SK-N-SH (cell line): ENCODE measurements at regions not wholly inside any gene's neighbourhood (a gene's known extent, or its start where the extent isn't known, plus 50 kb on each side); places are given as distances from the start of the nearest gene placed in this dataset.
A peak's percentile ranks its signal among the peaks of the same experiment; 100 is the strongest.

ENCODE experiments used
- CTCF ChIA-PET: fragments of 300-600, 350-600 bp; formaldehyde crosslinking; extraction: SDS; loops from one replicate; lab custom pipeline; 2021; lab: Yijun Ruan, JAX
- POLR2A ChIA-PET: fragments of 350-600 bp; sonication (Branson Sonifier 250); formaldehyde crosslinking; extraction: SDS; loops from one replicate; lab custom pipeline; 2020; ENCODE audit warnings: antibody characterized with exemption, inconsistent platforms; lab: Yijun Ruan, JAX
- DNase-seq: peaks from one replicate; pipeline ENCODE4 v3.0.0; 2012
- H2AFZ ChIP-seq: fragments of 200-600 bp; sonication (generic); 2 replicates; pipeline ENCODE4 v1.8.1; 2016; ENCODE audit warnings: antibody characterized with exemption, mild to moderate bottlenecking, low read depth
- H3F3A ChIP-seq: fragments of 200-600 bp; sonication (generic); replicated peaks from 2 replicates; pipeline ENCODE3; 2016; ENCODE audit warnings: antibody characterized with exemption, mild to moderate bottlenecking; ENCODE audit not compliant: insufficient read depth
- H3K27ac ChIP-seq, 2 experiments: fragments of 200-500 bp in 1 of 2; fragments of 200-600 bp in 1 of 2; sonication (Bioruptor generic) in 1 of 2; sonication (generic), shearing (Covaris generic) in 1 of 2; 2 replicates each; pipeline versions ENCODE4 v1.5.1 to v1.6.1; 2014 to 2016; ENCODE audit warnings: low read depth in 2 of 2, inconsistent platforms in 1 of 2, low read length in 1 of 2, mild to moderate bottlenecking in 1 of 2, mixed read lengths in 1 of 2
- H3K27me3 ChIP-seq: fragments of 200-600 bp; sonication (generic), shearing (Covaris generic); 2 replicates; pipeline ENCODE4 v1.6.1; 2016; ENCODE audit warnings: mixed run types; ENCODE audit not compliant: insufficient read depth
- H3K36me3 ChIP-seq, 2 experiments: fragments of 200-500 bp in 1 of 2; fragments of 200-600 bp in 1 of 2; sonication (Bioruptor generic) in 1 of 2; sonication (generic) in 1 of 2; replicated peaks in 1 of 2; 2 replicates each; pipeline versions ENCODE3 to v1.5.1; 2014 to 2016; ENCODE audit warnings: low read length in 1 of 2, mild to moderate bottlenecking in 1 of 2; ENCODE audit not compliant: insufficient read depth in 2 of 2, control insufficient read depth in 1 of 2
- H3K4me1 ChIP-seq, 2 experiments: fragments of 200-500 bp in 1 of 2; fragments of 200-600 bp in 1 of 2; sonication (Bioruptor generic) in 1 of 2; sonication (generic), shearing (Covaris generic) in 1 of 2; 2 replicates each; pipeline versions ENCODE4 v1.5.1 to v1.6.1; 2014 to 2016; ENCODE audit warnings: low read depth in 1 of 2, low read length in 1 of 2, mixed run types in 1 of 2; ENCODE audit not compliant: insufficient read depth in 2 of 2, control insufficient read depth in 1 of 2
- H3K4me2 ChIP-seq: fragments of 200-600 bp; sonication (generic), shearing (Covaris generic); 2 replicates; pipeline ENCODE4 v1.6.1; 2017; ENCODE audit warnings: mixed run types
- H3K4me3 ChIP-seq, 2 experiments: fragments of 200-500 bp in 1 of 2; fragments of 200-600 bp in 1 of 2; sonication (Bioruptor generic) in 1 of 2; sonication (generic), shearing (Covaris generic) in 1 of 2; 2 replicates each; pipeline versions ENCODE4 v1.5.1 to v1.8.1; 2014 to 2016; ENCODE audit warnings: low read depth in 2 of 2, inconsistent platforms in 1 of 2, low read length in 1 of 2, mild to moderate bottlenecking in 1 of 2, mixed read lengths in 1 of 2, moderate library complexity in 1 of 2
- H3K79me2 ChIP-seq: fragments of 200-600 bp; sonication (generic); 2 replicates; pipeline ENCODE4 v1.8.1; 2017; ENCODE audit warnings: mild to moderate bottlenecking; ENCODE audit not compliant: insufficient read depth
- H3K9ac ChIP-seq: fragments of 200-600 bp; sonication (generic); 2 replicates; pipeline ENCODE4 v1.6.1; 2017; ENCODE audit warnings: mixed run types
- H3K9me2 ChIP-seq: fragments of 200-600 bp; sonication (generic); 2 replicates; pipeline ENCODE4 v1.6.1; 2017; ENCODE audit warnings: mixed run types
- H3K9me3 ChIP-seq: fragments of 200-600 bp; sonication (generic); 2 replicates; pipeline ENCODE4 v1.6.1; 2017; ENCODE audit warnings: mixed run types, mild to moderate bottlenecking, moderate library complexity
- H4K20me1 ChIP-seq: fragments of 200-600 bp; sonication (generic); 2 replicates; pipeline ENCODE4 v1.6.1; 2017; ENCODE audit warnings: mild to moderate bottlenecking, mixed run types; ENCODE audit not compliant: insufficient read depth
- CHD2 ChIP-seq: fragments of 150-350 bp; IDR thresholded peaks from 2 replicates; pipeline ENCODE4 v1.6.1; 2018; ENCODE audit warnings: low read length; ENCODE audit not compliant: partially characterized antibody
- EP300 ChIP-seq, 2 experiments: IDR thresholded peaks; 2 replicates each; pipeline versions ENCODE4 v1.4.0 to v1.6.1; 2012; ENCODE audit warnings: borderline replicate concordance in 1 of 2, low read depth in 1 of 2, low read length in 1 of 2
- MXI1 ChIP-seq: IDR thresholded peaks from 2 replicates; pipeline ENCODE4 v1.6.1; 2012; ENCODE audit warnings: mild to moderate bottlenecking, low read depth, low read length, improper control_type of control experiment
- PBX3 ChIP-seq: IDR thresholded peaks from 2 replicates; pipeline ENCODE4; 2012
- POLR2AphosphoS5 ChIP-seq: IDR thresholded peaks from 2 replicates; pipeline ENCODE4 v1.6.1; 2012; ENCODE audit warnings: low read depth, low read length
- TAF1 ChIP-seq: IDR thresholded peaks from 2 replicates; pipeline ENCODE4 v1.6.1; 2012; ENCODE audit warnings: low read depth, mild to moderate bottlenecking, low read length, moderate library complexity, borderline replicate concordance
- TCF12 ChIP-seq: IDR thresholded peaks from 2 replicates; pipeline ENCODE4 v1.4.0; 2012
- USF1 ChIP-seq: IDR thresholded peaks from 2 replicates; pipeline ENCODE4 v1.4.0; 2012; ENCODE audit warnings: low read depth, borderline replicate concordance
- YY1 ChIP-seq: IDR thresholded peaks from 2 replicates; pipeline ENCODE4 v1.4.0; 2012; ENCODE audit warnings: low read depth, mild to moderate bottlenecking
- WGBS: methylation state at CpG from one replicate; pipeline ENCODE4 v1.1.6; 2017; ENCODE audit warnings: low lambda C conversion rate; 5-methylcytosine and 5-hydroxymethylcytosine counted together

GRCh38 chr1:173126421-173126820 is 75.7 kb upstream of the TNFSF18 start:
- Histone ChIP-seq H3K4me2 (no peak overlapping the region), H4K20me1 (no peaks in the 10 kb centered on the region), H2AFZ (no peak overlapping the region), H3K4me1 (peaks cover 7 to 14% of the 10 kb centered on the region in 2 experiments), H3K4me3 (no peak overlapping the region), H3K9ac (no peak overlapping the region), H3K9me2 (no peaks in the 10 kb centered on the region), H3K27ac (no peak overlapping the region), H3K79me2 (no peaks in the 10 kb centered on the region), H3K36me3 (no peaks in the 10 kb centered on the region), H3K9me3 (no peaks in the 10 kb centered on the region), H3K27me3 (no peaks in the 10 kb centered on the region), H3F3A (peaks cover 4% of the 10 kb centered on the region)
- 65% methylated on average over 2 of the region's 2 CpGs for WGBS
- POLR2A ChIA-PET, result no interaction called here
- DNase-seq, result no peak
- TF ChIP-seq TCF12 (no peak), MXI1 (no peak)
- CTCF ChIA-PET, result no interaction called here

- no peaks in the 10 kb centered on the region for H3K9me3 ChIP-seq
- ChIA-PET CTCF (no interaction called here), POLR2A (no interaction called here)
- TF ChIP-seq CHD2 (no peak), TAF1 (0 out of 2 replicates have a peak, but pooled peaks have one; percentile 8), USF1 (no peak), TCF12 (no peak), POLR2AphosphoS5 (0 out of 2 replicates have a peak, but pooled peaks have one; percentile 36)
- peaks cover 4% of the 10 kb centered on the region for H3F3A ChIP-seq
- H2AFZ ChIP-seq, result peak overlapping the region; percentile 95
- H3K36me3 ChIP-seq, result no peaks in the 10 kb centered on the region
- DNase-seq, result peak; percentile 4
- H3K4me3 ChIP-seq, result peak overlapping the region; percentile 21 to 46; a peak in 3 of 4 replicates
- WGBS, result 44% methylated on average over 12 of the region's 12 CpGs
- H3K4me1 ChIP-seq, result peaks cover 7 to 14% of the 10 kb centered on the region in 2 experiments
- H3K79me2 ChIP-seq, result no peaks in the 10 kb centered on the region
- no peaks in the 10 kb centered on the region for H3K27me3 ChIP-seq
- peak overlapping the region; percentile 52; the same call in 1 of the 2 replicates for H3K9ac ChIP-seq
- peak overlapping the region; percentile 55 to 92 for H3K27ac ChIP-seq
- peak overlapping the region; percentile 82 for H3K4me2 ChIP-seq
- H3K9me2 ChIP-seq, result no peaks in the 10 kb centered on the region
- no peaks in the 10 kb centered on the region for H4K20me1 ChIP-seq
Measured at GRCh38 chr1:173122958-173123852, 72.5 kb upstream of the TNFSF18 start.

GRCh38 chr1:173122344-173122935 is 71.7 kb upstream of the TNFSF18 start:
- Histone ChIP-seq H3K9ac (peak overlapping the region; percentile 52; the same call in 1 of the 2 replicates), H3K4me3 (peak overlapping the region; percentile 21 to 46; a peak in 3 of 4 replicates), H3K36me3 (no peaks in the 10 kb centered on the region), H3K79me2 (no peaks in the 10 kb centered on the region), H3K27me3 (no peaks in the 10 kb centered on the region), H3K9me2 (no peaks in the 10 kb centered on the region), H3K9me3 (no peaks in the 10 kb centered on the region), H3K4me1 (peaks cover 7 to 14% of the 10 kb centered on the region in 2 experiments), H3K27ac (peak overlapping the region; percentile 55 to 92; a peak in 3 of 4 replicates)
- 16% methylated on average over 2 of the region's 2 CpGs for WGBS
- no peak for DNase-seq
- POLR2A ChIA-PET, result no interaction called here
- TF ChIP-seq YY1 (no peak), EP300 (IDR thresholded peaks at IDR 0.05; ENCODE audit: borderline replicate concordance in 1 of 2, low read depth in 1 of 2, low read length in 1 of 2) (no peak), TCF12 (peak; percentile 22; the same call in 1 of the 2 replicates), USF1 (no peak), PBX3 (peak; percentile 41; the same call in 1 of the 2 replicates)
- TF ChIP-seq, all 33 proteins: peak for 2
- H3K4me2 ChIP-seq, result peak overlapping the region; percentile 82
- H3F3A ChIP-seq, result peaks cover 4% of the 10 kb centered on the region
- CTCF ChIA-PET, result no interaction called here
- no peaks in the 10 kb centered on the region for H4K20me1 ChIP-seq
- peak overlapping the region; percentile 95 for H2AFZ ChIP-seq
